C4-2B (cell line): ENCODE measurements at regions not wholly inside any gene's neighbourhood (a gene's known extent, or its start where the extent isn't known, plus 50 kb on each side); places are given as distances from the start of the nearest gene placed in this dataset.

Experiments used
- CTCF ChIP-seq: fragments of 450-650 bp; conservative IDR thresholded peaks from 2 replicates; pipeline ENCODE4 v1.5.1; 2017; ENCODE audit warnings: mild to moderate bottlenecking
- ZFX ChIP-seq: fragments of 450-650 bp; IDR thresholded peaks from 2 replicates; pipeline ENCODE4 v1.6.1; 2017

- TF ChIP-seq CTCF (no peak), ZFX (no peak; the same call in 1 of the 2 replicates)
Observed at GRCh38 chr3:139203752-139204151, 140.1 kb upstream of the MRPS22 start.
